Left lung (tissue), 4 donors: ENCODE measurements at regions not wholly inside any gene's neighbourhood (a gene's known extent, or its start where the extent isn't known, plus 50 kb on each side); places are given as distances from the start of the nearest gene placed in this dataset.
A peak's percentile ranks its signal among the peaks of the same experiment; 100 is the strongest.

Experiments
- ATAC-seq: fragments of 200-7000 bp; cut with Tn5 transposase; one replicate; pipeline ENCODE4 v1.9.1; 2020; ENCODE audit warnings: moderate library complexity
- DNase-seq, 4 donors: peaks; one replicate each; pipeline ENCODE4 v3.0.0-alpha.2; 2013 to 2020
- H3K27ac ChIP-seq, 2 donors: fragments of 200-600 bp; sonication (generic) in 1 of 2; one replicate each; pipeline versions ENCODE4 v1.5.0 to v1.8.0; 2020 to 2021
- H3K27me3 ChIP-seq, 2 donors: fragments of 200-600 bp; sonication (generic) in 1 of 2; one replicate each; pipeline versions ENCODE4 v1.5.0 to v1.8.0; 2020 to 2021
- H3K36me3 ChIP-seq, 2 donors: fragments of 200-600 bp; sonication (generic) in 1 of 2; one replicate each; pipeline versions ENCODE4 v1.5.0 to v1.8.0; 2020 to 2021
- H3K4me1 ChIP-seq, 2 donors: fragments of 200-600 bp; one replicate each; pipeline ENCODE4 v1.8.0; 2021
- H3K4me3 ChIP-seq, 2 donors: fragments of 200-600 bp; sonication (generic) in 1 of 2; one replicate each; pipeline versions ENCODE4 v1.5.0 to v1.8.0; 2020 to 2021; ENCODE audit warnings: mild to moderate bottlenecking in 1 of 2
- H3K9me3 ChIP-seq, 2 donors: fragments of 200-600 bp; sonication (generic) in 1 of 2; one replicate each; pipeline versions ENCODE4 v1.5.0 to v1.8.0; 2020 to 2021
- CTCF ChIP-seq, 2 donors: fragments of 200-600 bp; sonication (generic) in 1 of 2; IDR thresholded peaks; one replicate each; pipeline versions ENCODE4 v1.5.0 to v1.8.0; 2021; ENCODE audit warnings: antibody characterized with exemption in 2 of 2
- intact Hi-C, 2 donors: fragments of 100-400 bp; cut with DNase I; formaldehyde crosslinking; loops; one replicate each; pipeline versions ENCODE4 v1.11.2 to v1.14.2; 2022
- donor health status: DM: no; HTN: yes; CAD: no.
- donor health status: DM: no; HTN: no; CAD: no.

GRCh38 chr12:47387994-47388393, 308.2 kb upstream of the AMIGO2 start:
- Histone ChIP-seq H3K9me3 (no peaks in the 10 kb centered on the region), H3K4me1 (peaks cover 0 to 7% of the 10 kb centered on the region in 2 donors), H3K4me3 (no peak overlapping the region), H3K27ac (no peak overlapping the region), H3K36me3 (no peaks in the 10 kb centered on the region), H3K27me3 (no peaks in the 10 kb centered on the region)
- TF ChIP-seq CTCF (IDR thresholded peaks at IDR 0.05): no peak
- ATAC-seq: no peak
- intact Hi-C loops: no loop called here
- DNase-seq: no peak

- intact Hi-C loops: no loop called here
- no peak for TF ChIP-seq CTCF (IDR thresholded peaks at IDR 0.05)
- Histone ChIP-seq H3K27ac (no peak overlapping the region), H3K4me1 (no peaks in the 10 kb centered on the region), H3K4me3 (no peak overlapping the region), H3K27me3 (no peaks in the 10 kb centered on the region), H3K9me3 (no peaks in the 10 kb centered on the region), H3K36me3 (no peaks in the 10 kb centered on the region)
- DNase-seq (no peak), ATAC-seq (no peak)
Observed at GRCh38 chr12:47385653-47386052, 305.9 kb upstream of the AMIGO2 start.

- no peak for DNase-seq
- Histone ChIP-seq H3K9me3 (no peaks in the 10 kb centered on the region), H3K4me1 (peaks cover 0 to 4% of the 10 kb centered on the region in 2 donors), H3K27me3 (no peaks in the 10 kb centered on the region), H3K36me3 (no peaks in the 10 kb centered on the region), H3K4me3 (no peak overlapping the region), H3K27ac (no peak overlapping the region)
- no peak for TF ChIP-seq CTCF (IDR thresholded peaks at IDR 0.05)
- intact Hi-C loops: no loop called here
- ATAC-seq: peak; percentile 69
Observed at GRCh38 chr12:47383942-47384341, 304.2 kb upstream of the AMIGO2 start.

GRCh38 chr12:47382305-47382704, 302.5 kb upstream of the AMIGO2 start:
- Histone ChIP-seq H3K36me3 (no peaks in the 10 kb centered on the region), H3K9me3 (no peaks in the 10 kb centered on the region), H3K27ac (no peak overlapping the region), H3K4me3 (no peak overlapping the region), H3K27me3 (no peaks in the 10 kb centered on the region), H3K4me1 (peaks cover 0 to 4% of the 10 kb centered on the region in 2 donors)
- no peak for DNase-seq
- no peak for TF ChIP-seq CTCF (IDR thresholded peaks at IDR 0.05)
- intact Hi-C loops: no loop called here
- ATAC-seq: no peak

- no peak for TF ChIP-seq CTCF (IDR thresholded peaks at IDR 0.05)
Observed at GRCh38 chr12:47378907-47379306, 299.1 kb upstream of the AMIGO2 start.

More at GRCh38 chr12:47378907-47379306, 299.1 kb upstream of the AMIGO2 start:
- Histone ChIP-seq H3K9me3 (no peaks in the 10 kb centered on the region), H3K27ac (no peak overlapping the region), H3K27me3 (no peaks in the 10 kb centered on the region), H3K4me3 (no peak overlapping the region), H3K4me1 (peaks cover 0 to 4% of the 10 kb centered on the region in 2 donors), H3K36me3 (no peaks in the 10 kb centered on the region)
- ATAC-seq (peak; percentile 38), DNase-seq (no peak)
- intact Hi-C loops: no loop called here
